ENCODE measurements at regions not wholly inside any gene's neighbourhood (a gene's known extent, or its start where the extent isn't known, plus 50 kb on each side); places are given as distances from the start of the nearest gene placed in this dataset.

DNA sequence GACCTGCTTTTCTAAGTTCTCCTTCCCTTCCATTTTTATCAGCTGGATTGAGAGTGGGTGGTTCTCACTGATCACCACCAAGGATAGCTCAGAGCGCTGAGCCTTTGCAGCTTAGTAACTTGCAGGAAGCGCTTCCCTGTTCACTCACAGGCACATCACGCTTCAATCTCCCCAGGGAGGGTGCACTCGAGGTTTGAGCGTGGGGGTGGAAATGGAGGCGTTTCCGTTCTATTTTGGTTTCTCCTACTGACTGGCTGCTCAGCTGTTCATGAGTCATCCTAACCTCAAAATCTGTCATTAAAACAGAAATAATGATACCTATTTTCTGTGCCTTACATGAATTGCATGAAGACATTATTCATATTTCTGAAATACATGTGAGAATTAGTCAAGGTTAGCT lies 292.1 kb downstream of the SPRY2 start:
- peak; percentile 91 for TF ChIP-seq BHLHE40 (IDR thresholded peaks at IDR 0.05; ENCODE audit: low read depth, low read length)
- TF ChIP-seq, protein P1, sequence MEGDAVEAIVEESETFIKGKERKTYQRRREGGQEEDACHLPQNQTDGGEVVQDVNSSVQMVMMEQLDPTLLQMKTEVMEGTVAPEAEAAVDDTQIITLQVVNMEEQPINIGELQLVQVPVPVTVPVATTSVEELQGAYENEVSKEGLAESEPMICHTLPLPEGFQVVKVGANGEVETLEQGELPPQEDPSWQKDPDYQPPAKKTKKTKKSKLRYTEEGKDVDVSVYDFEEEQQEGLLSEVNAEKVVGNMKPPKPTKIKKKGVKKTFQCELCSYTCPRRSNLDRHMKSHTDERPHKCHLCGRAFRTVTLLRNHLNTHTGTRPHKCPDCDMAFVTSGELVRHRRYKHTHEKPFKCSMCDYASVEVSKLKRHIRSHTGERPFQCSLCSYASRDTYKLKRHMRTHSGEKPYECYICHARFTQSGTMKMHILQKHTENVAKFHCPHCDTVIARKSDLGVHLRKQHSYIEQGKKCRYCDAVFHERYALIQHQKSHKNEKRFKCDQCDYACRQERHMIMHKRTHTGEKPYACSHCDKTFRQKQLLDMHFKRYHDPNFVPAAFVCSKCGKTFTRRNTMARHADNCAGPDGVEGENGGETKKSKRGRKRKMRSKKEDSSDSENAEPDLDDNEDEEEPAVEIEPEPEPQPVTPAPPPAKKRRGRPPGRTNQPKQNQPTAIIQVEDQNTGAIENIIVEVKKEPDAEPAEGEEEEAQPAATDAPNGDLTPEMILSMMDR (conservative IDR thresholded peaks at IDR 0.05; ENCODE audit: low read depth, low read length): no peak
- TF ChIP-seq CEBPB (IDR thresholded peaks at IDR 0.05; ENCODE audit: low read depth, low read length): 0 out of 2 replicates have a peak, but pooled peaks have one; percentile 1
- peak; percentile 27; the same call in 1 of the 2 replicates for TF ChIP-seq SMC3 (IDR thresholded peaks at IDR 0.05; ENCODE audit: low read depth, low read length)
- no peak for TF ChIP-seq POLR2A (IDR thresholded peaks at IDR 0.05; ENCODE audit: low read depth, low read length)
- TF ChIP-seq MXI1 (IDR thresholded peaks at IDR 0.05; ENCODE audit: borderline replicate concordance, low read depth, low read length): peak; percentile 55; the same call in 1 of the 2 replicates
- TF ChIP-seq NFE2L2 (IDR thresholded peaks at IDR 0.05; ENCODE audit: low read depth, low read length): no peak
- TF ChIP-seq, protein P2, sequence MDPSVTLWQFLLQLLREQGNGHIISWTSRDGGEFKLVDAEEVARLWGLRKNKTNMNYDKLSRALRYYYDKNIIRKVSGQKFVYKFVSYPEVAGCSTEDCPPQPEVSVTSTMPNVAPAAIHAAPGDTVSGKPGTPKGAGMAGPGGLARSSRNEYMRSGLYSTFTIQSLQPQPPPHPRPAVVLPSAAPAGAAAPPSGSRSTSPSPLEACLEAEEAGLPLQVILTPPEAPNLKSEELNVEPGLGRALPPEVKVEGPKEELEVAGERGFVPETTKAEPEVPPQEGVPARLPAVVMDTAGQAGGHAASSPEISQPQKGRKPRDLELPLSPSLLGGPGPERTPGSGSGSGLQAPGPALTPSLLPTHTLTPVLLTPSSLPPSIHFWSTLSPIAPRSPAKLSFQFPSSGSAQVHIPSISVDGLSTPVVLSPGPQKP (IDR thresholded peaks at IDR 0.05; ENCODE audit: borderline replicate concordance, low read depth, low read length): no peak
- TF ChIP-seq, protein P3, sequence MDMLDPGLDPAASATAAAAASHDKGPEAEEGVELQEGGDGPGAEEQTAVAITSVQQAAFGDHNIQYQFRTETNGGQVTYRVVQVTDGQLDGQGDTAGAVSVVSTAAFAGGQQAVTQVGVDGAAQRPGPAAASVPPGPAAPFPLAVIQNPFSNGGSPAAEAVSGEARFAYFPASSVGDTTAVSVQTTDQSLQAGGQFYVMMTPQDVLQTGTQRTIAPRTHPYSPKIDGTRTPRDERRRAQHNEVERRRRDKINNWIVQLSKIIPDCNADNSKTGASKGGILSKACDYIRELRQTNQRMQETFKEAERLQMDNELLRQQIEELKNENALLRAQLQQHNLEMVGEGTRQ (IDR thresholded peaks at IDR 0.05; ENCODE audit: low read depth, low read length): no peak
- TF ChIP-seq RFX5 (IDR thresholded peaks at IDR 0.05; ENCODE audit: low read depth, low read length): no peak
- TF ChIP-seq RCOR1 (IDR thresholded peaks at IDR 0.05; ENCODE audit: insufficient replicate concordance, low read length): peak; percentile 86

Measured in IMR-90 (cell line).